ENCODE measurements at regions not wholly inside any gene's neighbourhood (a gene's known extent, or its start where the extent isn't known, plus 50 kb on each side); places are given as distances from the start of the nearest gene placed in this dataset.

DNA sequence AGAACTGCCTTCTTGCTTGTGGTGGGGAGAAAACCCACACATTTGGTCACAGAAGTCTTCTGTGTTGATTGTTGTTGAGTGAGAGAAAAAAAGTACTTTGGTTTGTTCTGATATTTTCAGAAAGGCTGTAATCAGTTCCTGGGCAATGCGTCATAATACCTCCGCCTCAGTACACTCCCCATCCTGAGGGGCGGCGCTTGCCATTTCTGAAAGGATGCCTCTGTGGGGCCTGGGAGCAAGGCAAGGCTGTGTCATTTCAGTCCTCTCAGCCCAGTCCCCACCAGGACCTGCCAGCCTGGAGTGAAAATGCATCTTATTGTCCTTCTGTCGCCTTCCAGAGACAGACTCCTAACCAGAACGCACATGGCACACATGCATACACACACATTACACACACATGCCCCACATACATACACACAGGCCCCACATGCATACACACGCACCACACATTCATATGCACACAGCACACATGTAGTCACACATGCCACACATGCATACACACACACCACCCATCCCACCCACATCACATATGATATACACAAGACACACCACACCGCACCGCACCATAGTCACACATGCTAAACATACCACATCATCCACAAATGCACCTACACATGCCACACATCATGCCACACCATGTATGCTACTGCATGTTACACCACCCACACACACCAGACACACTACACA lies 90.0 kb downstream of the CXCL12 start:
- H3K4me1 ChIP-seq (ENCODE audit: control insufficient read depth, insufficient read depth, low read length), result no peaks in the 10 kb centered on the region
- in situ Hi-C loops (cut with HindIII; ENCODE audit: low pct_unique_long_range_greater_than_20kb, low sequenced_read_pairs), result no loop called here
- H3K4me3 ChIP-seq (ENCODE audit: low read depth in 2 of 2, low read length in 2 of 2), result no peak overlapping the region
- no peak overlapping the region for H3K27ac ChIP-seq (ENCODE audit: low read length)
- no peaks in the 10 kb centered on the region; the same call in 1 of the 2 replicates for H3K27me3 ChIP-seq (ENCODE audit: control insufficient read depth, insufficient read depth, low read length)
- TF ChIP-seq POLR2AphosphoS5 (IDR thresholded peaks at IDR 0.05; ENCODE audit: low read depth, low read length) (no peak), TCF7L2 (IDR thresholded peaks at IDR 0.05; ENCODE audit: low read depth, low read length) (no peak), SIN3A (IDR thresholded peaks at IDR 0.05; ENCODE audit: borderline replicate concordance, insufficient read depth, low read depth, low read length) (no peak)
- TF ChIP-seq, protein P1, sequence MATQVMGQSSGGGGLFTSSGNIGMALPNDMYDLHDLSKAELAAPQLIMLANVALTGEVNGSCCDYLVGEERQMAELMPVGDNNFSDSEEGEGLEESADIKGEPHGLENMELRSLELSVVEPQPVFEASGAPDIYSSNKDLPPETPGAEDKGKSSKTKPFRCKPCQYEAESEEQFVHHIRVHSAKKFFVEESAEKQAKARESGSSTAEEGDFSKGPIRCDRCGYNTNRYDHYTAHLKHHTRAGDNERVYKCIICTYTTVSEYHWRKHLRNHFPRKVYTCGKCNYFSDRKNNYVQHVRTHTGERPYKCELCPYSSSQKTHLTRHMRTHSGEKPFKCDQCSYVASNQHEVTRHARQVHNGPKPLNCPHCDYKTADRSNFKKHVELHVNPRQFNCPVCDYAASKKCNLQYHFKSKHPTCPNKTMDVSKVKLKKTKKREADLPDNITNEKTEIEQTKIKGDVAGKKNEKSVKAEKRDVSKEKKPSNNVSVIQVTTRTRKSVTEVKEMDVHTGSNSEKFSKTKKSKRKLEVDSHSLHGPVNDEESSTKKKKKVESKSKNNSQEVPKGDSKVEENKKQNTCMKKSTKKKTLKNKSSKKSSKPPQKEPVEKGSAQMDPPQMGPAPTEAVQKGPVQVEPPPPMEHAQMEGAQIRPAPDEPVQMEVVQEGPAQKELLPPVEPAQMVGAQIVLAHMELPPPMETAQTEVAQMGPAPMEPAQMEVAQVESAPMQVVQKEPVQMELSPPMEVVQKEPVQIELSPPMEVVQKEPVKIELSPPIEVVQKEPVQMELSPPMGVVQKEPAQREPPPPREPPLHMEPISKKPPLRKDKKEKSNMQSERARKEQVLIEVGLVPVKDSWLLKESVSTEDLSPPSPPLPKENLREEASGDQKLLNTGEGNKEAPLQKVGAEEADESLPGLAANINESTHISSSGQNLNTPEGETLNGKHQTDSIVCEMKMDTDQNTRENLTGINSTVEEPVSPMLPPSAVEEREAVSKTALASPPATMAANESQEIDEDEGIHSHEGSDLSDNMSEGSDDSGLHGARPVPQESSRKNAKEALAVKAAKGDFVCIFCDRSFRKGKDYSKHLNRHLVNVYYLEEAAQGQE (IDR thresholded peaks at IDR 0.05; ENCODE audit: insufficient read depth in 1 of 2, low read depth in 2 of 2, low read length in 1 of 2), result no peak
- TF ChIP-seq, protein P2, sequence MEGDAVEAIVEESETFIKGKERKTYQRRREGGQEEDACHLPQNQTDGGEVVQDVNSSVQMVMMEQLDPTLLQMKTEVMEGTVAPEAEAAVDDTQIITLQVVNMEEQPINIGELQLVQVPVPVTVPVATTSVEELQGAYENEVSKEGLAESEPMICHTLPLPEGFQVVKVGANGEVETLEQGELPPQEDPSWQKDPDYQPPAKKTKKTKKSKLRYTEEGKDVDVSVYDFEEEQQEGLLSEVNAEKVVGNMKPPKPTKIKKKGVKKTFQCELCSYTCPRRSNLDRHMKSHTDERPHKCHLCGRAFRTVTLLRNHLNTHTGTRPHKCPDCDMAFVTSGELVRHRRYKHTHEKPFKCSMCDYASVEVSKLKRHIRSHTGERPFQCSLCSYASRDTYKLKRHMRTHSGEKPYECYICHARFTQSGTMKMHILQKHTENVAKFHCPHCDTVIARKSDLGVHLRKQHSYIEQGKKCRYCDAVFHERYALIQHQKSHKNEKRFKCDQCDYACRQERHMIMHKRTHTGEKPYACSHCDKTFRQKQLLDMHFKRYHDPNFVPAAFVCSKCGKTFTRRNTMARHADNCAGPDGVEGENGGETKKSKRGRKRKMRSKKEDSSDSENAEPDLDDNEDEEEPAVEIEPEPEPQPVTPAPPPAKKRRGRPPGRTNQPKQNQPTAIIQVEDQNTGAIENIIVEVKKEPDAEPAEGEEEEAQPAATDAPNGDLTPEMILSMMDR (IDR thresholded peaks at IDR 0.05), result no peak
- no peak for ATAC-seq
- H3K9me3 ChIP-seq (ENCODE audit: control insufficient read depth, insufficient read depth, low read depth, low read length), result no peaks in the 10 kb centered on the region
- no TSS peak for BruUV-seq (replicated peaks)
- no peaks in the 10 kb centered on the region for H3K36me3 ChIP-seq (ENCODE audit: control insufficient read depth, insufficient read depth, low read length)
- CTCF ChIA-PET, result no interaction called here
- intact Hi-C loops (cut with micrococcal nuclease; ENCODE audit: unreplicated experiment), result no loop called here
- POLR2A ChIA-PET, result no interaction called here
- no peak for DNase-seq (ENCODE audit: low read depth, low spot score)

DNA sequence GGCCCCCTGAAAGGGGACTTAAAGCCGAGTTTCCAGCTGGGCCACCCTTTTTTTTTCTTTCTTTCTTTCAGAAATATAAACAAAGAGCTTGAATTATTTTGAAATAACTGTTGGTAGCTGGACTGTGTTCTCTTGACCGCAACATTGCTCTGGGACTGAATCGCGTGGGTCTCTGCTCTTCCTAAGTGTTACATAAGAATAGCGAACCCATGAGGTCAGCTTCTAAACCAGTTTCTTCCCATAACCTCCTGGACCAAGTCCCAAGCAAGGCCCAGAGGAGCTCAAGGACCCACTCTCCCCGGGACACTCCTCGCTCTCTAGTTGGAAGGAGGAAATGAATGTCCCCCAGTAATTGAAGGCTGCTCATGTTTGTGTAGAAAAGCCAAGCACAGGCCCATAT lies 91.1 kb downstream of the CXCL12 start:
- ATAC-seq (no peak), DNase-seq (ENCODE audit: low read depth, low spot score) (no peak)
- in situ Hi-C loops (cut with HindIII; ENCODE audit: low pct_unique_long_range_greater_than_20kb, low sequenced_read_pairs), result no loop called here
- ChIA-PET CTCF (no interaction called here), POLR2A (no interaction called here)
- BruUV-seq (replicated peaks), result no TSS peak
- no peaks in the 10 kb centered on the region for H3K9me3 ChIP-seq (ENCODE audit: control insufficient read depth, insufficient read depth, low read depth, low read length)
- no peaks in the 10 kb centered on the region for H3K4me1 ChIP-seq (ENCODE audit: control insufficient read depth, insufficient read depth, low read length)
- H3K4me3 ChIP-seq (ENCODE audit: low read depth in 2 of 2, low read length in 2 of 2), result no peak overlapping the region
- H3K27ac ChIP-seq (ENCODE audit: low read length), result no peak overlapping the region
- H3K36me3 ChIP-seq (ENCODE audit: control insufficient read depth, insufficient read depth, low read length), result no peaks in the 10 kb centered on the region
- intact Hi-C loops (cut with micrococcal nuclease; ENCODE audit: unreplicated experiment), result no loop called here
- H3K27me3 ChIP-seq (ENCODE audit: control insufficient read depth, insufficient read depth, low read length), result peaks cover 2% of the 10 kb centered on the region; the same call in 1 of the 2 replicates
- TF ChIP-seq, protein P2 (IDR thresholded peaks at IDR 0.05), result no peak
- TF ChIP-seq POLR2AphosphoS5 (IDR thresholded peaks at IDR 0.05; ENCODE audit: low read depth, low read length) (no peak), TCF7L2 (IDR thresholded peaks at IDR 0.05; ENCODE audit: low read depth, low read length) (no peak), SIN3A (IDR thresholded peaks at IDR 0.05; ENCODE audit: borderline replicate concordance, insufficient read depth, low read depth, low read length) (no peak)
- TF ChIP-seq, protein P1 (IDR thresholded peaks at IDR 0.05; ENCODE audit: insufficient read depth in 1 of 2, low read depth in 2 of 2, low read length in 1 of 2), result no peak
